Breast epithelium (tissue), 4 donors: ENCODE measurements at regions not wholly inside any gene's neighbourhood (a gene's known extent, or its start where the extent isn't known, plus 50 kb on each side); places are given as distances from the start of the nearest gene placed in this dataset.

Experiments
- DNase-seq, 2 donors: peaks; one replicate each; pipeline ENCODE4 v3.0.0-alpha.2; 2019; ENCODE audit warnings: low spot score in 2 of 2
- H3K27ac ChIP-seq, 2 donors: fragments of 200-600 bp; sonication (generic) in 1 of 2; one replicate each; pipeline ENCODE4 v1.5.1; 2016 to 2019; ENCODE audit warnings: mild to moderate bottlenecking in 1 of 2
- H3K27me3 ChIP-seq, 2 donors: fragments of 200-600 bp; sonication (generic) in 1 of 2; one replicate each; pipeline versions ENCODE4 v1.5.1 to v1.6.0; 2017 to 2019; ENCODE audit warnings: control low read depth in 1 of 2, mild to moderate bottlenecking in 1 of 2
- H3K36me3 ChIP-seq: fragments of 200-600 bp; one replicate; pipeline ENCODE4 v1.5.1; 2019
- H3K4me1 ChIP-seq, 2 donors: fragments of 200-600 bp; sonication (generic); one replicate each; pipeline ENCODE4 v1.5.1; 2016 to 2019; ENCODE audit warnings: control low read depth in 1 of 2
- H3K4me3 ChIP-seq, 3 donors: fragments of 200-600 bp; sonication (generic); 1 replicate in 2 of 3; 2 replicates in 1 of 3; pipeline ENCODE4 v1.5.1; 2016 to 2019; ENCODE audit warnings: mild to moderate bottlenecking in 3 of 3, moderate library complexity in 2 of 3
- H3K9me3 ChIP-seq, 2 donors: fragments of 200-600 bp; sonication (generic) in 1 of 2; one replicate each; pipeline ENCODE4 v1.5.1; 2016 to 2019; ENCODE audit warnings: control low read depth in 1 of 2
- CTCF ChIP-seq, 3 donors: fragments of 450-650 bp; IDR thresholded peaks; one replicate each; pipeline ENCODE4 v1.5.1; 2016 to 2017; ENCODE audit warnings: antibody characterized with exemption in 3 of 3, mild to moderate bottlenecking in 3 of 3, moderate library complexity in 3 of 3
- POLR2A ChIP-seq: fragments of 450-650 bp; IDR thresholded peaks from one replicate; pipeline ENCODE4 v1.6.1; 2016; ENCODE audit warnings: antibody characterized with exemption, mild to moderate bottlenecking, moderate library complexity
- POLR2AphosphoS5 ChIP-seq, 3 donors: sonication (generic); formaldehyde crosslinking; IDR thresholded peaks; one replicate each; pipeline ENCODE4 v1.6.1; 2017; ENCODE audit warnings: antibody characterized with exemption in 3 of 3
- intact Hi-C: fragments of 100-400 bp; cut with DNase I; formaldehyde crosslinking; loops from one replicate; pipeline ENCODE4 v1.15.1; 2023; ENCODE audit warnings: low total_unique reads

- no peaks in the 10 kb centered on the region for H3K27me3 ChIP-seq
- TF ChIP-seq POLR2AphosphoS5 (IDR thresholded peaks at IDR 0.05) (no peak), CTCF (IDR thresholded peaks at IDR 0.05) (no peak), POLR2A (no peak)
- no peaks in the 10 kb centered on the region for H3K9me3 ChIP-seq
- no peak for DNase-seq
- no peak overlapping the region for H3K4me3 ChIP-seq
- no peak overlapping the region for H3K27ac ChIP-seq
- H3K4me1 ChIP-seq, result no peaks in the 10 kb centered on the region
- intact Hi-C loops, result no loop called here
- no peaks in the 10 kb centered on the region for H3K36me3 ChIP-seq
Measured at GRCh38 chr6:166719019-166719418, 92.0 kb upstream of the RPS6KA2 start.

GRCh38 chr6:166718516-166718915 is 91.5 kb upstream of the RPS6KA2 start:
- DNase-seq, result no peak
- H3K9me3 ChIP-seq, result no peaks in the 10 kb centered on the region
- intact Hi-C loops, result no loop called here
- H3K36me3 ChIP-seq, result no peaks in the 10 kb centered on the region
- no peak overlapping the region for H3K27ac ChIP-seq
- H3K4me3 ChIP-seq, result no peak overlapping the region
- no peaks in the 10 kb centered on the region for H3K27me3 ChIP-seq
- TF ChIP-seq CTCF (IDR thresholded peaks at IDR 0.05), result no peak
- no peak for TF ChIP-seq POLR2A
- TF ChIP-seq POLR2AphosphoS5 (IDR thresholded peaks at IDR 0.05), result no peak
- no peaks in the 10 kb centered on the region for H3K4me1 ChIP-seq

- Histone ChIP-seq H3K27me3 (no peaks in the 10 kb centered on the region), H3K4me3 (no peak overlapping the region), H3K4me1 (no peaks in the 10 kb centered on the region), H3K36me3 (no peaks in the 10 kb centered on the region), H3K27ac (no peak overlapping the region), H3K9me3 (no peaks in the 10 kb centered on the region)
- intact Hi-C loops, result no loop called here
- no peak for DNase-seq
- TF ChIP-seq POLR2AphosphoS5 (IDR thresholded peaks at IDR 0.05) (no peak), POLR2A (no peak), CTCF (IDR thresholded peaks at IDR 0.05) (no peak)
Measured at GRCh38 chr6:166716910-166717617, 90.0 kb upstream of the RPS6KA2 start.

GRCh38 chr6:166715992-166716391 is 88.9 kb upstream of the RPS6KA2 start:
- no peaks in the 10 kb centered on the region for H3K9me3 ChIP-seq
- no peaks in the 10 kb centered on the region for H3K27me3 ChIP-seq
- no peak for DNase-seq
- no peak overlapping the region for H3K4me3 ChIP-seq
- H3K4me1 ChIP-seq, result no peaks in the 10 kb centered on the region
- intact Hi-C loops, result no loop called here
- TF ChIP-seq CTCF (IDR thresholded peaks at IDR 0.05) (no peak), POLR2A (no peak), POLR2AphosphoS5 (IDR thresholded peaks at IDR 0.05) (no peak)
- H3K27ac ChIP-seq, result no peak overlapping the region
- no peaks in the 10 kb centered on the region for H3K36me3 ChIP-seq

GRCh38 chr6:166715065-166715464 is 88.0 kb upstream of the RPS6KA2 start:
- intact Hi-C loops, result no loop called here
- no peak for DNase-seq
- H3K36me3 ChIP-seq, result no peaks in the 10 kb centered on the region
- H3K27me3 ChIP-seq, result no peaks in the 10 kb centered on the region
- H3K9me3 ChIP-seq, result no peaks in the 10 kb centered on the region
- TF ChIP-seq CTCF (IDR thresholded peaks at IDR 0.05), result no peak
- TF ChIP-seq POLR2AphosphoS5 (IDR thresholded peaks at IDR 0.05), result no peak
- TF ChIP-seq POLR2A, result no peak
- no peaks in the 10 kb centered on the region for H3K4me1 ChIP-seq
- H3K27ac ChIP-seq, result no peak overlapping the region
- no peak overlapping the region for H3K4me3 ChIP-seq
